Naive thymus-derived CD8-positive, alpha-beta T cell (primary cell): ENCODE measurements at regions not wholly inside any gene's neighbourhood (a gene's known extent, or its start where the extent isn't known, plus 50 kb on each side); places are given as distances from the start of the nearest gene placed in this dataset.
"Not testable (repeated sequence)": the region's sequence is repeated elsewhere in the genome, so short reads cannot be mapped to it uniquely, and the experiment has no call there.

Experiments
- ATAC-seq, 2 donors: fragments of 150-1000 bp; cut with Tn5 transposase in 1 of 2; sonication (Bioruptor Pico), chemical (Tn5 transposase) in 1 of 2; 1 replicate in 1 of 2; 2 replicates in 1 of 2; pipeline ENCODE4 v1.10.0; 2021; ENCODE audit warnings: mild to moderate bottlenecking in 2 of 2, moderate library complexity in 2 of 2
- POLR2A ChIA-PET: fragments of 350-600 bp; sonication (Branson Sonifier 250); formaldehyde crosslinking; loops from one replicate; lab custom pipeline; 2021; ENCODE audit warnings: antibody characterized with exemption; lab: Charles Lee
- DNase-seq, 10 donors: peaks; one replicate each; pipeline versions ENCODE4 v3.0.0 to v3.0.0-alpha.2; 2020 to 2022
- H3K27ac Mint-ChIP-seq, 10 donors: one replicate each; pipeline ENCODE4 v1.8.0; 2020 to 2022; ENCODE audit warnings: mild to moderate bottlenecking in 10 of 10, mixed read lengths in 10 of 10, moderate library complexity in 4 of 10, inconsistent platforms in 1 of 10
- H3K27me3 Mint-ChIP-seq, 5 donors: one replicate each; pipeline ENCODE4 v1.8.0; 2021 to 2022; ENCODE audit warnings: mixed read lengths in 5 of 5
- H3K36me3 Mint-ChIP-seq, 3 donors: one replicate each; pipeline ENCODE4 v1.8.0; 2020 to 2022; ENCODE audit warnings: mixed read lengths in 3 of 3, mild to moderate bottlenecking in 2 of 3, inconsistent platforms in 1 of 3
- H3K4me1 Mint-ChIP-seq, 4 donors: one replicate each; pipeline ENCODE4 v1.8.0; 2021 to 2022; ENCODE audit warnings: mixed read lengths in 4 of 4
- H3K4me3 Mint-ChIP-seq, 10 donors: one replicate each; pipeline ENCODE4 v1.8.0; 2020 to 2022; ENCODE audit warnings: mild to moderate bottlenecking in 10 of 10, mixed read lengths in 10 of 10, moderate library complexity in 6 of 10, inconsistent platforms in 1 of 10
- H3K9me3 Mint-ChIP-seq, 9 donors: one replicate each; pipeline ENCODE4 v1.8.0; 2020 to 2022; ENCODE audit warnings: mixed read lengths in 9 of 9, mild to moderate bottlenecking in 3 of 9, inconsistent platforms in 1 of 9, moderate library complexity in 1 of 9

DNA sequence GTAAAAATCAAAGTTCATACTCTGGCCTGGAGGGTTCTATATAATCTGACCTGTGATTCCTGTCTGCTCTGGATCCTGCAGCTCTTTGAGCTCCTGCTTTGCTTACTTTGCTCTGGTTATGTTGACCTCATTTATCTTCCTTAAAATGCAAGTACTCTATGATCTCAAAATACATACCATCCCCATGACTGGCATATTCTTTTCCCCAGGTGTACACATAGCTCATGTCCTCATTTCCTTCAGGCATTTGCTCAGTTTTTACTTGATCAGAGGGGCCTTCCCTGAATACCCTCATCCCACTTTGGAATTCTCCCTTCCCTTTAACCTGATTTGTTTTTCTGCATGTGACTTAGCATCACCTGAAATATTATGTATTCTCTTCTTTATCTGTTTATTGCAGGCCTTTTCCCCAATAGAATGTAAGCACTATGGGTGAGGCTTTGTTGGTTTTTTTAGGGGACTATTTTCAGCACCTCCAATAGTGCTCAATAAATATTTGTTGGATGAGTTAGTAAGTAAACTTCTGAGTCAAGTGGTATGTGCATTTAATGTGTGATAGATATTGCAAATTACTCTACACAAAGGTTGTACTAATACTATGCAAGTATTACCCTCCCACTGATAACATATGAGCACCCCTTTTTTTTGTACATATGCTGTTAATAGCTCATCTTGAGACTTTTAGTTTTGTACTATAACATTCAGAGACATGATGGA lies 211.5 kb downstream of the NMUR2 start:
- H3K36me3 Mint-ChIP-seq, result peaks cover 0 to 18% (median 0%) of the 10 kb centered on the region in 3 donors
- POLR2A ChIA-PET, result no interaction called here
- H3K4me3 Mint-ChIP-seq, result no peak overlapping the region
- no peak for DNase-seq
- no peak overlapping the region for H3K27ac Mint-ChIP-seq
- H3K4me1 Mint-ChIP-seq, result no peaks in the 10 kb centered on the region
- H3K9me3 Mint-ChIP-seq, result peaks cover 0 to 25% (median 8%) of the 10 kb centered on the region in 9 donors
- ATAC-seq, result no peak
- H3K27me3 Mint-ChIP-seq, result peaks cover 4 to 28% (median 13%) of the 10 kb centered on the region in 5 donors

DNA sequence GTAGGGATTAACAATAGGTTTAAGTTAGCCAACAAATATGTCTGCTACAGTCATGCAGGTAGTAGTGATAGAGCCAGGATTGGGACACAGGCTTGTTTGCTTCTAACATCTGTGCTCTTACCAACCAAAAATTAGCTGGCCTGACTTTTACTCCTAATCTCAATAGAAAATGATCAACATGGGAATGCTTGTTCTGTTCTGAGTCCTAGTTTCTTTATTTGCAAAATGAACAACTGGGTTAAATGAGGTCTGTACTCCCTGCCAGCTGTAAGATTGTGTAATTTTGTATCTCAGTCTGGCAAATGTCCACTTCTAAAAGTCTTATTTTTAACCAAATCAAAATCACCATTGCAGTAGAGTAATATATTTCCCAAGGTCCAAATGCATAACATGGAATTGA lies 216.8 kb downstream of the NMUR2 start:
- H3K4me3 Mint-ChIP-seq, result no peak overlapping the region
- no peak for DNase-seq
- H3K27me3 Mint-ChIP-seq, result peaks cover 0 to 30% (median 5%) of the 10 kb centered on the region in 5 donors
- no peak for ATAC-seq
- no peak overlapping the region for H3K27ac Mint-ChIP-seq
- H3K4me1 Mint-ChIP-seq, result no peaks in the 10 kb centered on the region
- POLR2A ChIA-PET, result no interaction called here
- H3K9me3 Mint-ChIP-seq, result peaks cover 0 to 25% (median 8%) of the 10 kb centered on the region in 9 donors
- peaks cover 0 to 14% (median 0%) of the 10 kb centered on the region in 3 donors for H3K36me3 Mint-ChIP-seq

DNA sequence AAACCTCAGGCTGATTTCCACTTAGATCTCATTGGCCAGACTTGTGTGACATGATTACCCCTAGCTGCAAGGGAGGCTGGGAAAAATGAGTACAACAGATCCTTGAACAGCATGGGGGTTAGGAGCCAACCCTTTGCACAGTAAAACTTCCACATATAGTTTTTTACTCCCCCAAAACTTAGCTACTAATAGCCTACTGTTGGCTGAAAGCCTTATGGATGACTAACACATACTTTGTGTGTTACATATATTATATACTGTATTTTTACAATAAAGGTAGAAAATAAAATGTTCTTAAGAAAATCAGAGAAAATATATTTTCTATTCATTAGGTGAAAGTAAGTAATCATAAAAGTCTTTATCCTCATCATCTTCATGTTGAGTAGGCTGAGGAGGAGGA lies 217.4 kb downstream of the NMUR2 start:
- ATAC-seq, result no peak
- Mint-ChIP-seq H3K36me3 (peaks cover 0 to 8% (median 0%) of the 10 kb centered on the region in 3 donors), H3K27ac (no peak overlapping the region), H3K4me1 (no peaks in the 10 kb centered on the region), H3K9me3 (peaks cover 0 to 19% (median 6%) of the 10 kb centered on the region in 9 donors), H3K4me3 (no peak overlapping the region), H3K27me3 (peaks cover 0 to 30% (median 5%) of the 10 kb centered on the region in 5 donors)
- POLR2A ChIA-PET, result no interaction called here
- no peak for DNase-seq

DNA sequence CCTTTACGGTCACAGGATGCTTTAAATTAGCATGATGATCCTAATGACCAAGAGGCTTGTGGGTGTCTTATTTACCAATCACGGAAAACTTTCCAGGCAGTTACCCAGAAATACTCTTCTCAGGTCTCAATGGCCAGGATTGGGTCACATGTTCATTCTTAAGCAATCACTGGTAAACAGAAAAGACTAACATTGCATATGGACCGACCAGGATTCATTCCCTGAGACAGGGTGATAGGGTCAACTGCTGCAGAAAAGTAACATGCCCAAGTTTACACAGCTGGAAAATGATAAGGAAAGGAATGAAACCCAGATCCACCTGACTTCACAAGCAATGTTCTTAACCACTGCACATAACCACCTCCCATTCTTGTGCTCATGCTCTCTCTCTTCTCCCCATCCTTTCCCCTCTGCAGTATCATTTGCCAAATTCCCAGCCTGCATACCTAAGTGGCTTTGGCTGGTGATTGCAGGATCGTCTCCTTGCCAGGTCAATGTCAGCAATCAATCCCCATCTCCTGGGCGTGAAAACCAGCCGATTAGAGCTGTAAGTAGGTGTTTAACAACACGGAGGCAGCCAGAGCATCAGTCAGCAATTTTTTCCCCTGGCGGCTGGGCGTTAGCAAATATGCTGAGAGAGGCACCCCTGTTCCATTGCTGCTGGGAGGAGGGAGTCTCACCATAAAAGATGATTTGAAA lies 219.4 kb downstream of the NMUR2 start:
- peaks cover 0 to 32% (median 5%) of the 10 kb centered on the region in 5 donors for H3K27me3 Mint-ChIP-seq
- ATAC-seq (no peak), DNase-seq (no peak)
- no peak overlapping the region for H3K27ac Mint-ChIP-seq
- POLR2A ChIA-PET, result no interaction called here
- H3K36me3 Mint-ChIP-seq, result peaks cover 0 to 8% (median 0%) of the 10 kb centered on the region in 3 donors
- H3K4me3 Mint-ChIP-seq, result no peak overlapping the region
- no peaks in the 10 kb centered on the region for H3K4me1 Mint-ChIP-seq
- H3K9me3 Mint-ChIP-seq, result peaks cover 0 to 21% (median 6%) of the 10 kb centered on the region in 9 donors

DNA sequence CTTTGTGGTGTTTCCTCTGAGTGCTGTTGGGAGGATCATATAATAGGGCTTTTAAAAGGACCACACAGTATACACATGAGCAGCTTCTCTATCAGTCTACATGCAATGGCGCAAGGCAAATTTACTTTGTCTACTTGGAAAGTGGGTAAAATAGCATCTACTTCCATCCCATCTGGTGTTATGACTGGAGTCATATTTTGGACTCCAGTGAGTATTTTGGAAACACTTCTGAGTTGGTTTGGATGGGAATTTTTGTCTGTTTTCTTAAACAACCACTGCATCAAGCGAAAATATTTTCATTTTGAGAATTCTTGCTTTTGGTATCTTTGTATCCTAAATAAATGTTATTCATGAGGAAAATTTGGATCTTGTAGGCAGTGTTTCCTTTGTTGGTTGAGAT lies 220.8 kb downstream of the NMUR2 start:
- POLR2A ChIA-PET, result no interaction called here
- peaks cover 0 to 34% (median 11%) of the 10 kb centered on the region in 9 donors for H3K9me3 Mint-ChIP-seq
- H3K27me3 Mint-ChIP-seq, result peaks cover 0 to 24% (median 0%) of the 10 kb centered on the region in 5 donors
- H3K27ac Mint-ChIP-seq, result no peak overlapping the region
- H3K4me3 Mint-ChIP-seq, result no peak overlapping the region
- peaks cover 0 to 13% (median 0%) of the 10 kb centered on the region in 3 donors for H3K36me3 Mint-ChIP-seq
- H3K4me1 Mint-ChIP-seq, result no peaks in the 10 kb centered on the region
- no peak for ATAC-seq
- no peak for DNase-seq

DNA sequence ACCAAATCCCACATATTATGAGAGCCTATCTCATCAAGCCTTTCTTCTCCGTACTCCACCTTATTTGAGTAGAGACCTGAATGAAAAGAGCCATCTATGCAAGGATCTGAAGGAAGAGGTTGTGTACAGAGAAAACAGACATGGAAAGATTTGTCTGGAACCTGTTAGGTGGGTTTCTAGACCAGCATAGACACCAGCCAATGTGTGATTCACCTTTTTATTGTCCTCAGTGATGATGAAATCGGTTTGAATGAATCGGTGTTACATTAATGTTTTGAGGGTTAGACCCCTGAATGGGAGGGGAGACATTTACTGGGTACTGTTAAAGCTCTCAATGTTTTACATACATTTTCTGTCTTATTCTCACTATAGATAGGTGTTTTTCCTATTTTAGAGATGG lies 223.6 kb downstream of the NMUR2 start:
- no peak overlapping the region for H3K27ac Mint-ChIP-seq

DNA sequence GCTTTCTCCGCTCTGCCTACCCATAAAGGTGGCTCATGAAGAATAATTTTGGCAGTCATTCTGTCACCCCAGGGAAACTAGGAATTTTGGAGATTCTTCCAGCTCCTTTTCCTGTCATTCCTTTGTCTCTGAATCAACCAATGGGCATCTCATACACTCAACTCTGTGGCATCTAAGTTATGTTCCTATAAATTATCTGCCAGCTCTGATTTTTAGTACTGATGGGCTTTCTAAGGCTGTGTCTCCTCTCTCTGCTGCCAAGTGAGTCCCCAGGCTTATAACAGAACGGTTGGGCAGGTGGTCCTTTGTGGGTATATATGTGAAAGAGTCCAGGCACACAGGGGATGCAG lies 226.8 kb downstream of the NMUR2 start:
- no peak overlapping the region for H3K4me3 Mint-ChIP-seq
- DNase-seq, result no peak
- POLR2A ChIA-PET, result no interaction called here
- H3K4me1 Mint-ChIP-seq, result no peaks in the 10 kb centered on the region
- H3K36me3 Mint-ChIP-seq, result peaks cover 0 to 14% (median 0%) of the 10 kb centered on the region in 3 donors
- peaks cover 0 to 44% (median 11%) of the 10 kb centered on the region in 9 donors for H3K9me3 Mint-ChIP-seq
- ATAC-seq, result no peak
- H3K27me3 Mint-ChIP-seq, result peaks cover 6 to 17% (median 12%) of the 10 kb centered on the region in 5 donors
- no peak overlapping the region for H3K27ac Mint-ChIP-seq

More for the DNA sequence above, 223.6 kb downstream of the NMUR2 start:
- POLR2A ChIA-PET, result no interaction called here
- H3K36me3 Mint-ChIP-seq, result peaks cover 0 to 8% (median 0%) of the 10 kb centered on the region in 3 donors
- H3K4me1 Mint-ChIP-seq, result no peaks in the 10 kb centered on the region
- no peak for DNase-seq
- no peak overlapping the region for H3K4me3 Mint-ChIP-seq
- peaks cover 0 to 24% (median 8%) of the 10 kb centered on the region in 5 donors for H3K27me3 Mint-ChIP-seq
- no peak for ATAC-seq
- H3K9me3 Mint-ChIP-seq, result peaks cover 0 to 31% (median 10%) of the 10 kb centered on the region in 9 donors

DNA sequence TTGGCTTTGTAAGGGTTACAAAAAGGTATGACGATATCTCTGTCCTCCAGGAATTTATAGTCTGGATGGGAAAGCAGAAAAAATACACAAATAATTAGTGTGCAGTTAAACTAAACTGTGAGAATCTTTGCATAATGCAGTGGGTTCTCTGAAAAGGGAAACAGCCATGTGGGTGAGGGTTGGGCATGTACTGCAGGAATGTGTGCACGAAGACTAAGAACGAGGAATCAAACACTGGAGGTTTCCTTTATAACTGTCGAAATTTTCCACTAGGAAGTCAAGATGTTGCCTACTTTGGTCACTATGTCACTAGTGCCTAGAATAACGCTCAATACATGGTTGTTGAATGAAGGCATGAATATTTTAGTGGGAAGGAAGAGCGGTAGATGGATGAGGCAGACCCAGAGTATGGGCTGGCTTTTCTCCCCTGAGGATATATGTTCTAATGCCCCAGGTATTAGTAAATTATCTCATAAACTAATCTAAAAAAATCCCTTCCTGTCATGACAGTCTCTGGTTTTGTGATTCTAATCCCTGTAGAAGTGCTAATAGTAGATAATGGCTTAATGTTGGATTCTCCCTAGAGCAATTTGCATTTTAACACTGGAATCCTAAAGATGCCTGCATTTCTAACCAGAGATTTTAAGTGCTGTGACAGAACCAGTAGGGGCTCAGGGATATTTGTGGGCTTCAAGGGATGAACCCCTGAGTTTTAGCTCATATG lies 227.3 kb downstream of the NMUR2 start:
- Mint-ChIP-seq H3K27me3 (peaks cover 6 to 17% (median 8%) of the 10 kb centered on the region in 5 donors), H3K27ac (no peak overlapping the region), H3K9me3 (peaks cover 0 to 44% (median 11%) of the 10 kb centered on the region in 9 donors), H3K4me3 (no peak overlapping the region), H3K36me3 (peaks cover 0 to 14% (median 0%) of the 10 kb centered on the region in 3 donors), H3K4me1 (no peaks in the 10 kb centered on the region)
- POLR2A ChIA-PET, result no interaction called here
- ATAC-seq (no peak), DNase-seq (no peak)

DNA sequence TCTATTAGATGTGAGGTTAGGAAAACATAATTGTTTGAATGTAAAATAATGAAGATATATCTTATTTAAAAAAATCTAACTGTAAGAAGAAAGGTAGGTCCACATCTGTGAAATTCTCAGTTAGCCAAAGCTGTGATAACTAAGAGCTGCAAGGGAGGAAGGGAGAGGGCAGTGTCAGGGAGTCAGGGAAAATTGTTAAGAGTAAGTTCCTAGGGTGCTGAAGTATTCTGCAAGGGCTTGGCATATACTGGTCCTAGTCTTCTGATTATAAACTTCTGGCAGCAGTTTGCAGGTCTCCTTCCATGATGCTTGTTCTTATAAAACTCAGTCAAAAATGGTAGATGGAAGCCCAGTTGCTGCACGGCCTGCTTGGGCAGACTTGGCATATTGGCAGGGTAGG lies 233.2 kb downstream of the NMUR2 start:
- no peak for ATAC-seq
- peaks cover 0 to 13% (median 7%) of the 10 kb centered on the region in 9 donors for H3K9me3 Mint-ChIP-seq
- POLR2A ChIA-PET, result no interaction called here
- no peak for DNase-seq
- H3K27ac Mint-ChIP-seq, result no peak overlapping the region
- peaks cover 0 to 5% (median 0%) of the 10 kb centered on the region in 3 donors for H3K36me3 Mint-ChIP-seq
- H3K4me3 Mint-ChIP-seq, result no peak overlapping the region
- H3K27me3 Mint-ChIP-seq, result peaks cover 7 to 27% (median 15%) of the 10 kb centered on the region in 5 donors
- no peaks in the 10 kb centered on the region for H3K4me1 Mint-ChIP-seq

DNA sequence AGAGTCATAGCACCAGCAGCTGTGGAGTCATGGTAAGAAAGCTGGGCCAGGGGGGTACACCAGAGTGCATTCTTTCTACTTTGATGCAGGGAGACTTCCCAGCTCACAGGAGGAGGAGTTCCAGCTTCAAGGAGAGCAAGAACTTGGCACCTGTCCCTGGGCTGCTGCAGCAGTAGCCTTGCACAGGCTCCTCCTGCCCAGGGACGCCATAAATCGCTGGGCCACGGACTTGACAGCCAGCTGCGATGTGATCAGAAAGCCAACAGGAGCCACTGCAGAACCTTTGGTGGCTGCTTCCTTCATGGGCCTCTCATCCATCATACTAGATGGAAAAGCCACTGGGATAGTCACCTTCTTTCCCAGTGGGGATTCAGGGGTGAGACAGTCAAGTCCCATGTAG lies 234.7 kb downstream of the NMUR2 start:
- H3K4me1 Mint-ChIP-seq, result no peaks in the 10 kb centered on the region
- peaks cover 0 to 5% (median 0%) of the 10 kb centered on the region in 3 donors for H3K36me3 Mint-ChIP-seq
- no peak overlapping the region for H3K27ac Mint-ChIP-seq
- H3K27me3 Mint-ChIP-seq, result peaks cover 6 to 22% (median 9%) of the 10 kb centered on the region in 5 donors
- ATAC-seq (no peak), DNase-seq (no peak)
- H3K9me3 Mint-ChIP-seq, result peaks cover 0 to 13% (median 4%) of the 10 kb centered on the region in 9 donors
- POLR2A ChIA-PET, result no interaction called here
- H3K4me3 Mint-ChIP-seq, result no peak overlapping the region

DNA sequence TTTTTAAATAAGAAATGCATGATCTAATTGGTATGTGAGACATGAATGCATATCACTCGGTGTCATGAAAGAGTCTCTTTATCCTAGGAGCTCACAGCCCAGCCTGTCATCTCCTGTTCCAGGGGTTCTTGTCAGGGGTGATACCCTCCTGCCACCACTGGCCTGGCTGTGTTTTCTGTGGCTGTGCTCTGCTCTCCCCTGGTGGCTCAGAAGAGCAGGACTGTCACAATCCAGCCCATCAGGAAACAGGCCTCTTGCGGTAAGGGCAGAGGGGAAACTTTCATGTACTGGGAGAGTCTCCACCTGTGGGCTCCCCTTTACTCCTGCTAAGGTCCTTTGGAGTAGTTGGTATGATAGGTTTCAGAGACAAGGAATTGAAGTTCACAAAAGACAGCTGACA lies 240.2 kb upstream of the GLRA1 start:
- ATAC-seq (no peak), DNase-seq (no peak)
- no peaks in the 10 kb centered on the region for H3K36me3 Mint-ChIP-seq
- H3K9me3 Mint-ChIP-seq, result peaks cover 0 to 5% (median 0%) of the 10 kb centered on the region in 9 donors
- H3K27ac Mint-ChIP-seq, result no peak overlapping the region
- no peak overlapping the region for H3K4me3 Mint-ChIP-seq
- POLR2A ChIA-PET, result no interaction called here
- H3K4me1 Mint-ChIP-seq, result peaks cover 0 to 3% (median under 1%) of the 10 kb centered on the region in 4 donors
- H3K27me3 Mint-ChIP-seq, result peaks cover 0 to 12% (median 4%) of the 10 kb centered on the region in 5 donors

DNA sequence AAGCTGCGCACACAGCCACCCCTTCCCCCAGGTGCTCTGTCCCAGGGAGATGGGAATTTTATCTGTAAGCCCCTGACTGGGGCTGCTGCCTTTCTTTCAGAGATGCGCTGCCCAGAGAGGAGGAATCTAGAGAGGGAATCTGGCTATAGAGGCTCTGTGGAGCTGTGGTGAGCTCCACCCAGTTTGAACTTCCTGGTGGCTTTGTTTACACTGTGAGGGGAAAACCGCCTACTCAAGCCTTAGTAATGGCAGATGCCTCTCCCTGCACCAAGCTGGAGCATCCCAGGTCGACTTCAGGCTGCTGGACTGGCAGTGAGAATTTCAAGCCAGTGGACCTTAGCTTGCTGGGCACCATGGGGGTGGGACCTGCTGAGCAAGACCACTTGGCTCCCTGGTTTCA lies 235.2 kb upstream of the GLRA1 start:
- H3K27ac Mint-ChIP-seq, POLR2A ChIA-PET, H3K4me1 Mint-ChIP-seq, DNase-seq, H3K36me3 Mint-ChIP-seq, ATAC-seq: not testable (repeated sequence)
- Mint-ChIP-seq H3K4me3 (peak overlapping the region in 1 of 10 donors; percentile 13), H3K27me3 (peaks cover 5 to 15% (median 7%) of the 10 kb centered on the region in 5 donors), H3K9me3 (peaks cover 0 to 28% (median 9%) of the 10 kb centered on the region in 9 donors)
